M059J (cell line): ENCODE measurements at regions not wholly inside any gene's neighbourhood (a gene's known extent, or its start where the extent isn't known, plus 50 kb on each side); places are given as distances from the start of the nearest gene placed in this dataset.
A peak's percentile ranks its signal among the peaks of the same experiment; 100 is the strongest.
"Not testable (repeated sequence)": the region's sequence is repeated elsewhere in the genome, so short reads cannot be mapped to it uniquely, and the experiment has no call there.

Experiments used
- DNase-seq: peaks from one replicate; pipeline ENCODE4 v3.0.0-alpha.2; 2012; ENCODE audit warnings: low read depth

DNA sequence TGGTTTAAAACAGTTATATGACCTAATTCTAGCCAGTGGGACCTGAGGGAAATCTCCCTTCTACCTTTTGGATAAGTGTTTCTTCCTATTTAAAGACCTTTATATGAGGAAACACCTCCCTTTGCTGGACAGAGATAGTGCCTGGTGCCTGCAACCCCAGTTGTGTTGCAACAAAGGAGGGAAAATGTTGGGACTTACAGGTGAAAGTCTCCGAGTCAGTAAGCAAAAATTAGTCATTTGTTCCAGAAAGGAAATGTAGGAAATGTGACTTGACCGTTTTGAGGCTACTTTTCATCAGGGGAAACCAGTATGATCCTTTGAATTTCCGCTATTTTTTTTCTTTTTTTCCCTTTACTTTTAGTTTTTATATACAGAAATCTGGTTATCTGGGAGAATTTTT lies 165.5 kb downstream of the DKK1 start:
- no peak for DNase-seq

DNA sequence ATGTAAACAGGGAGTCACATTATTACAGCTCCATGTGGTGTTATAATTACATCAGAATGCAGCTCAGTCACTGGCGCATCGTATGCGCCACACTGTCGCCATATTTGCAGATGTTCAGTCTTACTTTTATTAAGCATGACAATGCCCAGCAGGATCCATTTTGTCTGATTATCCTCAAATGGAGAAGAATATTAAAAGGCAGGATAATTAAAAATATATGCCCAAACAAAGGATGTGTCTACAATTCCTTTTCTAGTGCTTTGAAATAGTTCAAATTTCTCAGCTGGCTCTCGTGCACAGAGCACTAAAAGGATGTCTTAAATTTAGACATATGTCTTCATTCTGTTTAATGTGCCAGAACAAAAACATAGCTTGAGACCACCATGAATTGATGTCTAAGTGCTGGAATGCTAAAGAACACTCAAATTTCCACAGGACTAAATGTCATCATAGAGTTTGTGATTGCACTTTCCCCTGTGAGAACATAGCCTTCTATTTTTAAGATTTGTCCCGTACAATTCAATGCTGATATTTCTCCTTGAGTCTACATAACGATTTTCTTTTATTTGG lies 168.0 kb downstream of the DKK1 start:
- no peak for DNase-seq

DNA sequence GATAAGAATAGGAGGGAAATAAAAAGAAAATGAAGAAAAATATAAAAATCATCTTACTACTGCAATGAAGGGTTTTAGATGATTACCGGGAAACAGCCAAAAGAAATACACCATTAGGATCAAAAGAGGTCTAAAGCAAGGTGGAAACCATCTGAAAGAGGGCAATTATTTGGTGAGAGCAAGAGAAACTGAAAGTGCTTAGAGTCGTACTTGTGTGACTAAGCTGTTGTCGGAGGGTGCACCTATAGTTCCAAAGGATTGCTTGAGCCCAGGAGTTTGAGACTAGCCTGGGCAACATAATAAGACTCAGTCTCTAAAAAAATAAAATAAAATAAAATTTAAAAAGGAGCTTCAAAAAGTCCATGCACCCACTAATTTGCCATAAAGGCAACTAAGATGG lies 169.5 kb downstream of the DKK1 start:
- peak; percentile 69 for DNase-seq

DNA sequence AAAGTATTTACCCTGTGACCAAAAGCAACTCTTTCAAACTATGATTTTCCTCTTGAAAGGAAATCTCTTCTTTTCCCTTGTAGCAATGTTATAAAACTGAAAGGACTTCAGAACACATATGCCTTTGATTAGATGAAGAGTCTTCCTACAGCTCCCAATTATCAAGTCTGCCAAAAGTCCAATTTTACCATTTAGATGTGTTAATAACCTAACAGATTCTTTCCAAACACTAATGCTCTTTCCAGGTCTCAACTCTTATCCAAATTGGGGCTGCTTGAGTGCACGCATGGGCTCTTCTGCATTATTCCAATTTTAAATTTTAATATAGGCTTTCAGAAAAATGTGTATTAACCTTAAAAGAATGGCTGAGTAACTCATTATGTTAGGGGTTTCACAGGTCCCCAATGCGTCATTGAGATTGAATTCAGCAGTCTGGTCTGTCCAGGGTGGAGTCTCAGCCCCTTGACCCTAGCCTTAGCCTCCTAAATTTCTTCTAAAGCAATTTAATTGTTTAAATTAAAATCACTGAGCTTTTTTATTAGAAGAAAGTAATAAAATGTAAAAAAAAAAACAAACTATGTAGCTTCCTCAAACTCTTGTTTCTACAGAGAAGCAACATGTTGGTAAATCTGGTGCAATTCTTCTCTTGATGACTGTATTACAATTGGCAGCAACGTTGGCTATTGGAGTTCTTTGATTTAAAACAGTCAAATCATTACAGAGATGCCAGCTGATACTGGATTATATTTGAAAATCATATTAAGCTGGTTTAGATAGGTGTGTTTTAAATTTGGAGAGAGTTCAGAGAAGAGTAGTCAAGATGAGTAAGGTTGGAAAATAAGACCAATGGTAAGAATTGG lies 170.4 kb downstream of the DKK1 start:
- DNase-seq = no peak

DNA sequence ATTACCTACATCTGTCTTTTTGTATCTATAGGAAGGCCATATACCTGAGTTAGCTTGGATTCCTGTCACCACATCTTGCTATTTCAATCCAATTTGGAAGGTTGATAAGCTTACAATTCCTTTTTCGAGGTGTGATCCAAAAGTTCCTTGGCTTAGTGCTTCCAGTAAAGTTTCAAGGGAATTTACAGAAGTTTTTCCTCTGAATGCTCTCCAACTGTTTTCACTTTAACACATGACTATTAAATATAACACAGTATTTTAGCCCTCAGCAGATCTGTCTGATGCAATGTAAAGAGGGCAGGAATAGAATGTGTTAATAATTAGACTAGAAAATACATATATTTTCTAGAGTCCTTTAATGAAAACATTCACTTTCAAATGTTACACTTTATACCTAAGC lies 171.4 kb downstream of the DKK1 start:
- DNase-seq = no peak

DNA sequence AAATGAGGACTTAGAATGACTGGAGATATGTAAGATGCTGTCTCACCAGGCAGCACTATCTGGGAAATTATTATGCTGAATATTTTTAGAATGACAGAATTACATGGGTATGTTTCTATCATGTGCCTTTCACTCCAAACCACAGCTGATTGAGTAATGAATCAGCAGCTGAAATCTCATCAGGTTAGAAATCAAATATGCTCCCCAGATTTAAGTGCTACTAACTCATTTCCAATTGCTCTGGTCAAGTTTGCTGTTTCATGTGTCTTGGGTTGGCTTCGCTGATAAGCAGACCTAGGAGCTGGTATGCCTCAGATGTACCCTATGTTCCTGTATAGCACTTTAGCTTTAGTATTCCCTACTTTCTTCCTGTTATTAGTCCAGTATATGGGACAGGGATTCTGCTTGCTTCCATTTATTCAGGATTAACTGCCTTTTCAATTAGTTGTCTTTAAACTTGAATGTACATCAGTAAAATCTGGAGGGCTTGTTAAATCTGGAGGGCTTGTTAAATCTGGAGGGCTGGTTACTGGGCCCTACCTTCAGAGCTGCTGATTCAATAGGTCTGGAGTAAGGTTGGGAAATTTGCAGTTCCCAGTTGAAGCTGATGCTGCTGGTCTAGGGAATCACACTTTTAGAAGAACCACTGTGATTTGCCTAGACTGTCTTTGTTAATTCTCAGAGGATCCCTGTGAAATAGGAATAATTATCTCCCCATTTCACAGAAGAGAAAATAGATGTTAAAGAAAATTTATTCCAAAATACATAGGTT lies 172.9 kb downstream of the DKK1 start:
- DNase-seq = peak; percentile 95

DNA sequence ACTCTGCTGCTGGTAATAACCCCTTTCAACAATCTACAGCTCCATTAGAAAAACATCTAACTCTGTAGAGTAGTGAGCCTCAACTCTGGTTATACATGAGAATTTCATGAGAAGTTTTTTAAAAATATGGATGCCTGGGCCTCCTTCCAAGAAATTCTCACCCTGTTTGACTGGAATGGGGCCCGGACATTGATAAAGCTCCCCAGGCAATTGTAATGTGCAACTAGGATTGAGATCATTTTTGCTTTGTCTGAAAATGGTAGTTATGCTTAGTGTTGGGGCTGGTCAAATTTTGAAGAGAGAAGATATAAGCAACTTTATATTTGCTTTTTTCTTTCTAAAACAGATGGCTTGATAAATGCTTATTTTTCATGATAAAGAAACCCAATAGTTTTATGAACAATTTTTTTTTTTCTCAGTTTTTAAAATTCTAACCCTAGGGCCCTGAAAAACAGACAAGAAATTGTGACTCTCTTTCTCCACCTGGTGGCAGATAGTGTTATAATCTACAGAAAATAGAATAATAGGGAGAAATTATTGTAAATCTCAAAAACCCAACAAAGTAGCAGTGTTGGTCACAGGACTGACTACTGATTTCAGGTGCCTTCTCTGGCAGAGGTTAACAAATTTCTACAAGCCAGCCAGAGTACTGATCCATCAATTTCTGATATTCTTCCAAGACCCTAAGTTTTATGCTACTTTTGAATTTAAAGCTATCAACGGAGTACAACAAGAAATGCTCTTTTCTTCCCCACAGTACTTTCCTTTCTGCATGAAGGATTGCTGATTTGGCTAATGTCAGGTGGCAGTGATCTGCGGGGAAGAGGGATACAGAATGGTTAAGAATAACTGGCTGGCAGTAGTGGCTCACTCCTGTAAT lies 174.8 kb downstream of the DKK1 start:
- DNase-seq = peak; percentile 66

DNA sequence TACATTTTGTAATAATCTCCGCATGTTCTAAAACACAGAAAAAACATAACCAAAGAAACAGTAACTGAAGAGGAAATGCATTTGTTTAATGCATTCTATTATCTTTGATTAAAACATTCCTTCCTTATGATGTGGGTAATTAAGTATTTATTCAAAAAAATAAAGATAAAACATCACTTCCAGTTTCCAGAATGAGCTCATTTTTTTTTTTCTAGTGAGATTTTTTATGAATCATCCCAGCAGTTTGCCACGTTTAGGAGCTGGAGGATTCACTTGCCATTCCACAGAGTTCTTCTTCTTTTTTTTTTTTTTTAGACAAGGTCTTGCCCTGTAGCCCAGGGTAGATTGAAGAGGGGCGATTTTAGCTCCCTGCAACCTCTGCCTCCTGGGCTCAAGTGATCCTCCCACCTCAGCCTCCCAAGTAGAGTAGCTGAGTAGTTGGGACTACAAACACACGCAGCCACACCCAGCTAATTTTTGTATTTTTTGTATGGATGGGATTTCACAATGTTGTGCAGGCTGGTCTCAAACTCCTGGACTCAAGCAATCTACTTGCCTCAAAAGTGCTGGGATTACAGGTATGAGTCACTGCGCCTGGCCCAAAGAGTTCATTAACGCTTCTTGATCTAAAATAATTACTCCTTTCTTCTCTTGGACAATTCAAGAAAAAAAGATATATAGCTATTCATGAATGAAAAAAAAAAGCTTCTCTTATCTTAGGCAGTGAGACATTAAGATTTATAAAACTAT lies 177.3 kb downstream of the DKK1 start:
- peak; percentile 69 for DNase-seq

DNA sequence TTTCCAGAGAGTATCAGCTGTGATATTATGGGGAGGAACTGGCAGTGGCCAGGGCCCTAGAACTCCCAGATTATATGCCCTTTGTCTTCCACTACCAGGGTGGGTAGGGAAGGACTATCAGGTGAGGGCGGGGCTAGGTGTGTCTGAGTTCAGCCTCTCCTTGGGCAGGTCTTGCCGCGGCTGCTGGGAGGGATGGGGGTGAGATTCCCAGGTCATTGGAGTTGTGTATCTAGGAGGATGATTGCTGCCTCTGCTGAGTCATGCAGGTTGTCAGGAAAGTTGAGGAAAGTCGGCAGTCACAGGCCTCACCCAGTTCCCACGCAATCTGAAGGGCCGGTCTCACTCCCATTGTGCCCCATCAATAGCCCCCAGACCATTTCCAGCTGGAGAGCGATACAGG lies 185.2 kb downstream of the DKK1 start:
- DNase-seq = no peak

DNA sequence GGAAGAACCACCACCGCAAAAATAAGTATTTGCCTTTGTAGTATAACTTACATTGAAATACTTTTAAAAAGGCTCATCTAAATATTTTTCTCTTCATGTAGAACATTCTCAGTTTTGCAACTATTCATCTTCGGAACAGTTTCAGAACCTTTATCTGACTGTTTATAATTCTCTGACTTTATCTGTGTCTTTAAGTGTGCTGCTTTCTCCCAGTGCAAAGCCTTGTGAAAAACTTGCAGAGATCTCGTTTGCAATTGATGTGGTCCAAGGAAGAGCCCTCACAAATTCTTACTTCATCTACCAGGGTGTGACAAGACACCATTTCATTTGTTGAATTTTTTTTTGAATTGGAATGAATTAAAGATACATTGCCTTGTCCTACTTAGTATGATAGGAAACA lies 186.4 kb downstream of the DKK1 start:
- DNase-seq = no peak

DNA sequence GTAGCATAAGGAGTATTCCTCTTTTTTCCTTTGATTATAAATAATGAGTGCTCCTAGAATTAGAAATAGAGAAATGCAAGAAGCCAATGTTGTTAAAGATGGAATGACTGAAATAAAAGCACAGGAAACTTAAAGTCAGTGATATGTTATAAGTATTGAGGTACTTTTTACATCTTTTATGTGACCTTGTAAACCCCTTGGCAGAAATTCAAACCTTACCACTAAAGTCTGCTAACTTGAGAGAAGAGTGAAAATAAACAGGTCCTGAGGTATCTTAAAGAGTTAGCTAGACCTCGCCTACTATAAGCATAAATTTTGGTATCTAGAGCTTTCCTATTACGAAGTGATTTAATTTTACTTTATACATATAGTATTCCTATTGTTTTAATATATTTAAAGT lies 188.2 kb downstream of the DKK1 start:
- DNase-seq = peak; percentile 54

DNA sequence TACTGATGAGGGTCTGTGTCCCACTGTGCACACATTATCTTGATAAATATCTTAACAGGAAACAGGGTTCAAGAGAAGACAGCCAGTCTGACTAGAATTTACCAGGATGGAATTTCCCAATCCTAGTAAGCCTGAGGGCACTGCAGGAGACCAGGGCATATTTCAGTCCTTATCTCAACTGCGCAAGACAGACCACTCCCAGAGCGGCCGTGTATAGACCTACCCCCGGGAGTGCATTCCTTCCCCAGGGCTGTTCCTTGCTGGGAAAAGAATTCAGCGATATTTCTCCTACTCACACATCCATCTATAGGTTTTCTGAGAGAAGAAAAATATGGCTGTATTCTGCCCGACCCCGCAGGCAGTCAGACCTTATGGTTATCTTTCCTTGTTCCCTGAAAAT lies 191.3 kb downstream of the DKK1 start:
- DNase-seq = not testable (repeated sequence)

DNA sequence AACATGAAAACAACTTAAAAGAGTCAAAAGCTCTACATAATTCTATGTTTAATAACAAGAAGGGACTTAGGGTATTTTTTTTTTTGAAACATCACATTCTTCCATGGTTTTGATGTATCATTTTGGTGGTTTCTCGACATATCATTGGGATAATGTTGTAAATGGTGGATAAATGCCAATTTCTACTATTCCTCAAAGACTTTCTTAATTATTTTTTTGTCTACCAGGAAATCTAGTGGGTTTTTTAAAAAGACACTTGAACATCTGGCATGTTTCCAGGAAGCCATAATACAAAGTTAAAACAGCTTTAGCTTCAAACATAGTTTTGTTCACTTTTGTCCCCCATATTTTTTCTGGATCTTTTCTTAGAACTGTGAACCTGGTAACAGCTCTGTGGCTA lies 200.4 kb downstream of the DKK1 start:
- DNase-seq = peak; percentile 12

DNA sequence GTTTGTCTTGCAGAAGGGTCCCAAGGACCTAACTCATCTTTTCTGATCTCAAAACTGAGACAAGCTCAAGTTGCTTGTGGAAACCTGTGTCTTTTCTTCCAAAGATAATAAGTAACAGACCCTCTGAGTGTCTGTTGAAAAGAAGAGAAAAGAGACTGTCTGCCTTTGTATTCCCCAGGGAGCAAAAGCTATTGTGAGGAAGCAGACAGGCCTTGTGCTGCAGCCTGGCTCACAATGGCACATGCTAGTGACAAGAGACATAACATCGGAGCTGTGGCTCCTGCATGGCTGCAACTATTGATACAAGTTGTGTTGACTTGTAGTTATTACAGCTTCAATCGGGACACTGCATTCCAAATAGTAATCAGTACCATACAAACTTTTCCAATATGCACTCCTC lies 202.9 kb downstream of the DKK1 start:
- no peak for DNase-seq

DNA sequence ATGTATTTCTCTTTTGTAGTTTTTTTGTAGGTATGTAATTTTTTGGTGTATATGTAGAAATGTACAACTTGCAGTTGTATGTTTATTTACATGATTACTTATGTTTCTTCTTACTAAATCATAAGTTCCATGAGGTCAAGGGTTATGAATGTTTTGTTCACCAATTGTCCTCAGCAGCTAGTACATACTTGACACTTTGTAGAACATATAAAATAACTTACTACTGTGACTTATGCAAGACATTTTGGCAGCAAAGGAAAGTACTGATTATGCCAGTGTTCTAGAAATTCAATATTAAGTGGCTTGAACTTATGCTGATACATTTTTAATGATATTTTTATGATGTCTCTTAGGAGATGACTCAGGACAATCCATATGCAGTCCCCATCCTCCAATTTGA lies 209.6 kb downstream of the DKK1 start:
- no peak for DNase-seq

DNA sequence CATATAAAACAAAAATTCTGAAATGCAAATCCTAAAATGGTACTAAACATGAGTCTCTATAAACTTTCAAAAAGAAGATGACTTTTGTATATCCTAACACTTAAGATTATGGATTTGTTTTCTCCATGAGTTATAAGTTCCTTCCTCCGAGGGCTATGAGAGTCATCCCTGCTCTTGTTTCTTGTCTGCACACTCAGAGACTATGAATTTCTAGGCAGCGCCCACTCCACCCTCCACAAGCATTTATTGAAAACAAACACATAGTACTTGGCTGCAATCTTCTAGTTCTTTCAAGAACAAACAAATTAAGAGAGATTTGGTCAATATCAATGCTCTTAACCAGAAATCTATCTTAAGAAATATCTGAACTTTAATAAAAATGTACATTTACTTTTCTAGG lies 211.7 kb downstream of the DKK1 start:
- DNase-seq = peak; percentile 37

DNA sequence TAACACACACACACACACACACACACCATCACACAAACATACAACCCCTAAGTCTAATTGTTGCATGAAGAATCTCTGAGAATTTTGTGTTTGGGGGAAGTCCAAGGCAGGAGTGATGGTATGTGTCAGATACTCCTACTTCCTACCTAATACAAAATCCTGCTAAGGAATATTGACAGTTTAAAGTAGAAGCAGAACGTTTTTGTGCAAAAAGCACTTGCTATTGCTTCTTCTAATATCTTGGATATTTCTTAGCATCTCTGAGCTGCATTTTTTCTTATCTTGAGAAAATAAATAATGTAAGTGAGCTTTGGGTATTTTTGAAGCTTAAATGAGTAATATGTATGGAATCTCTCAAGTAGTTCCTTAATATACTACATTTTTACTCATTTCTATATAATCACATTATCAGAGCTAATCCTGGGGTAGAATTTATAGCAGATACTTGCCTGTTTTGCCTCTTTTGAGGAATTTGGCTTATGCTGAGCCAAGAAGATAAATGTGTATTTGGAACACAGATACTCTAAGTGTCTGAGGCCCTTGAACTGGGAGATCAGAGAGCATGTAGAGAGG lies 212.3 kb downstream of the DKK1 start:
- DNase-seq = no peak

DNA sequence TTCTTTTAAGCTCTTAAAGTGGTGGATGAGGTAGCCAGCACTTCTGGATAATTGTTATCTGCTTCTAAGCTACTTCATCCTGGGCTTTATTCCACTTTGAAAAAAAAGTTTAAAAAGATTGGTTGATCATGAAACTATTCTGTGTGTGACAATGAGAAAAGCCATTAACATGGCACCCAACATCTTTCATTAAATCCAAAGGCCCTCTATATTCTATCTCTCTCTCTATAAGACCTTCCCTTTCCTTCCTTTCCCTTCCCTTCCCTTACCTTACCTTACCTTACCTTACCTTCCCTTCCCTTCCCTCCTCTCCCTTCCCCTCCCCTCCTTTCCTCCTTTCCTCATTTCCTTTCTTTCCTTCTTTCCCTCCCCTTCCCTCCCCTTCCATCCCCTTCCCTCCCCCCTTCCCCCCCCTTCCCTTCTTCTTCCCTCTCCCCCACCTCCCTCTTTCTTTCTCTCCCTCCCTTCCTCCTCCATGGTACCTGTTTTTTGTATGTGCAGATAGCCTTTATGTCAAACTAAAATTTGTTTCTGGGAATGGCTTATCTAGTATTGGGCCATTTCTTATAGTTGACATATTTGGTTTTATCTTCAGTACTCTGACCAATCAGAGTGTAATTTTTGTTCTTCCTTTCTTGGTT lies 218.7 kb downstream of the DKK1 start:
- DNase-seq = no peak

DNA sequence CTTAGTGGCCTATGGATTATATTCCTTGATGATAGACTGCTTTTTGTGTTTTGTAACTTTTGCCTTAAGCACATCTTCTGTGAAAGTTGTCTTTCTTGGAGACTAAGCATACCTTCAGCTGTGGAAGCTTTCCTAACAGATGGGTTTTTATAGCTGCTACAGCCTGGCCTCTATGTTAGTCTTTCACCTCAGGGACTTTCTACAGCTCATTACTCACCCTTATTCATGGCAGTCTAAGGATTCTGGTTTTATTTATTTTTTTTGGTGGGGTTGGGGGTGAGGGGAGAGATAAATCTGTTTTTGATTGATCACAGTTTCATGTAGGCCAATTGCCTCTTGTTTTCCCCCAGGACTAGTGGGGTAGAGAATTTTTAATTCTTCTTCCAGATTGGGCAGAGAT lies 219.9 kb downstream of the DKK1 start:
- DNase-seq = peak; percentile 50

DNA sequence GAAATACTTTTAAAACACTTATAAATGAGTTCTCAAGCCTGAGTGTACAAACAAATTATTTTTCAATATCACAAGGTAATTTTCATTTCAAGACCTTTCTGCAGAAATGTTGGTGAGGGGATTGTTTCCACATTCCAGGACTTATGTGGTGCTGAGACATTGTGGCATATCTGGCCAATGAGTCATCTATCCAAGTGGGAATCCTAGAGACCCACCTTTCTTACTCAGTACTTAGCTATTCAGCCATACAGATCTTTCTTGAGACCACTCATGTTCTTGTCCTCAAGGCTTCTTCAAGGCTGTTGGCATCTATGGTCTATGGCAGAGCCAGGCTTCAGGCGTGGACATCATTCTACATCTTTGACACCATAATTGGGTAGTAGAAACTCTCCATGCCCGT lies 225.4 kb downstream of the DKK1 start:
- DNase-seq = peak; percentile 76
